ENCODE measurements at regions not wholly inside any gene's neighbourhood (a gene's known extent, or its start where the extent isn't known, plus 50 kb on each side); places are given as distances from the start of the nearest gene placed in this dataset.
"Not testable (repeated sequence)": the region's sequence is repeated elsewhere in the genome, so short reads cannot be mapped to it uniquely, and the experiment has no call there.

GRCh38 chr2:142748559-142749099, 128.8 kb upstream of the KYNU start:
- H3K4me3 ChIP-seq (ENCODE audit: low read depth, low read length), result no peak overlapping the region
- DNase-seq (ENCODE audit: low read depth), result no peak
- no peak for TF ChIP-seq CTCF (IDR thresholded peaks at IDR 0.05; ENCODE audit: insufficient read depth, low read depth, low read length, missing control alignments)

GRCh38 chr2:142745691-142746090, 131.8 kb upstream of the KYNU start:
- no peak for TF ChIP-seq CTCF (IDR thresholded peaks at IDR 0.05; ENCODE audit: insufficient read depth, low read depth, low read length, missing control alignments)
- no peak overlapping the region for H3K4me3 ChIP-seq (ENCODE audit: low read depth, low read length)
- DNase-seq (ENCODE audit: low read depth), result no peak

- DNase-seq (ENCODE audit: low read depth), result peak; percentile 36
- no peak overlapping the region for H3K4me3 ChIP-seq (ENCODE audit: low read depth, low read length)
- no peak for TF ChIP-seq CTCF (IDR thresholded peaks at IDR 0.05; ENCODE audit: insufficient read depth, low read depth, low read length, missing control alignments)
These were observed 134.9 kb upstream of the KYNU start for GRCh38 chr2:142742371-142743214.

- H3K4me3 ChIP-seq (ENCODE audit: low read depth, low read length), result no peak overlapping the region
- DNase-seq (ENCODE audit: low read depth), result peak; percentile 48
- no peak for TF ChIP-seq CTCF (IDR thresholded peaks at IDR 0.05; ENCODE audit: insufficient read depth, low read depth, low read length, missing control alignments)
These were observed 135.6 kb upstream of the KYNU start for GRCh38 chr2:142741764-142742269.

GRCh38 chr2:142734770-142735169, 142.7 kb upstream of the KYNU start:
- no peak for DNase-seq (ENCODE audit: low read depth)
- H3K4me3 ChIP-seq (ENCODE audit: low read depth, low read length), result no peak overlapping the region
- TF ChIP-seq CTCF (IDR thresholded peaks at IDR 0.05; ENCODE audit: insufficient read depth, low read depth, low read length, missing control alignments), result no peak

GRCh38 chr2:142734231-142734630, 143.2 kb upstream of the KYNU start:
- TF ChIP-seq CTCF (IDR thresholded peaks at IDR 0.05; ENCODE audit: insufficient read depth, low read depth, low read length, missing control alignments), result no peak

GRCh38 chr2:142729814-142730213, 147.7 kb upstream of the KYNU start:
- H3K4me3 ChIP-seq (ENCODE audit: low read depth, low read length); DNase-seq (ENCODE audit: low read depth): not testable (repeated sequence)

More at GRCh38 chr2:142734231-142734630, 143.2 kb upstream of the KYNU start:
- no peak for DNase-seq (ENCODE audit: low read depth)
- H3K4me3 ChIP-seq (ENCODE audit: low read depth, low read length), result no peak overlapping the region

GRCh38 chr2:142727821-142728478, 149.5 kb upstream of the KYNU start:
- DNase-seq (ENCODE audit: low read depth); H3K4me3 ChIP-seq (ENCODE audit: low read depth, low read length): not testable (repeated sequence)

Measured in GM12865 (cell line).